WTC11 (cell line): ENCODE measurements at regions not wholly inside any gene's neighbourhood (a gene's known extent, or its start where the extent isn't known, plus 50 kb on each side); places are given as distances from the start of the nearest gene placed in this dataset.

ENCODE experiments used
- ATAC-seq: fragments of 200-7000 bp; cut with Tn5 transposase; 2 replicates; pipeline ENCODE4 v1.10.0; 2021; ENCODE audit warnings: mild to moderate bottlenecking, moderate library complexity
- CTCF ChIA-PET: fragments of 300-600 bp; sonication (Branson Sonifier 250); formaldehyde crosslinking; loops from one replicate; lab custom pipeline; 2021; ENCODE audit warnings: antibody characterized with exemption; lab: Charles Lee
- POLR2A ChIA-PET: fragments of 350-600 bp; sonication (Branson Sonifier 250); formaldehyde crosslinking; loops from one replicate; lab custom pipeline; 2021; ENCODE audit warnings: antibody characterized with exemption; lab: Charles Lee
- DNase-seq: peaks from one replicate; pipeline ENCODE4 v3.0.0; 2021; ENCODE audit warnings: low spot score
- H3K27ac Mint-ChIP-seq: 2 replicates; pipeline ENCODE4 v1.8.0; 2021; ENCODE audit warnings: mixed read lengths
- H3K27me3 Mint-ChIP-seq: 2 replicates; pipeline ENCODE4 v1.8.0; 2021; ENCODE audit warnings: low read depth, mild to moderate bottlenecking, moderate library complexity, mixed read lengths
- H3K36me3 Mint-ChIP-seq: 2 replicates; pipeline ENCODE4 v1.8.0; 2021; ENCODE audit warnings: mixed read lengths
- H3K4me1 Mint-ChIP-seq: 2 replicates; pipeline ENCODE4 v1.8.0; 2022; ENCODE audit warnings: mixed read lengths
- H3K4me3 Mint-ChIP-seq: 2 replicates; pipeline ENCODE4 v1.8.0; 2021; ENCODE audit warnings: mild to moderate bottlenecking, moderate library complexity, mixed read lengths
- H3K9me3 Mint-ChIP-seq: 2 replicates; pipeline ENCODE4 v1.8.0; 2021; ENCODE audit warnings: mixed read lengths
- AR ChIP-seq: fragments of 250-450 bp; sonication (Bioruptor Pico); IDR thresholded peaks from 2 replicates; pipeline ENCODE4 v1.9.0; 2021; ENCODE audit warnings: mild to moderate bottlenecking
- ATF1 ChIP-seq: sonication (generic); formaldehyde crosslinking; IDR thresholded peaks from 2 replicates; pipeline ENCODE4 v1.8.1; 2023; ENCODE audit warnings: mild to moderate bottlenecking, moderate library complexity, missing genetic modification reagents
- ATF2 ChIP-seq: sonication (generic); formaldehyde crosslinking; IDR thresholded peaks from 2 replicates; pipeline ENCODE4 v1.8.1; 2022; ENCODE audit warnings: low read depth, missing genetic modification reagents, borderline replicate concordance
- ESRRA ChIP-seq: sonication (generic); formaldehyde crosslinking; IDR thresholded peaks from 2 replicates; pipeline ENCODE4 v1.8.1; 2022; ENCODE audit warnings: mild to moderate bottlenecking, missing genetic modification reagents, borderline replicate concordance
- FOXP4 ChIP-seq: sonication (generic); formaldehyde crosslinking; IDR thresholded peaks from 2 replicates; pipeline ENCODE4 v1.8.0; 2022; ENCODE audit warnings: mild to moderate bottlenecking, missing genetic modification reagents
- GRHL2 ChIP-seq: fragments of 250-450 bp; sonication (Bioruptor Pico); IDR thresholded peaks from 2 replicates; pipeline ENCODE4 v1.8.0; 2022; ENCODE audit warnings: mild to moderate bottlenecking, moderate library complexity; ENCODE audit not compliant: insufficient replicate concordance, severe bottlenecking
- GTF2I ChIP-seq: fragments of 250-450 bp; sonication (Bioruptor Pico); conservative IDR thresholded peaks from 2 replicates; pipeline ENCODE4 v1.4.0; 2021; ENCODE audit warnings: mild to moderate bottlenecking
- HMGA2 ChIP-seq: fragments of 250-450 bp; sonication (Bioruptor Pico); IDR thresholded peaks from 2 replicates; pipeline ENCODE4 v1.4.0; 2021; ENCODE audit warnings: mild to moderate bottlenecking, moderate library complexity
- MLX ChIP-seq: sonication (generic); formaldehyde crosslinking; IDR thresholded peaks from 2 replicates; pipeline ENCODE4 v1.8.1; 2023; ENCODE audit warnings: mild to moderate bottlenecking, missing genetic modification reagents, moderate library complexity
- MXD4 ChIP-seq: fragments of 250-450 bp; sonication (Bioruptor Pico); IDR thresholded peaks from 2 replicates; pipeline ENCODE4 v1.8.0; 2021; ENCODE audit warnings: mild to moderate bottlenecking, moderate library complexity, borderline replicate concordance
- RORB ChIP-seq: fragments of 250-450 bp; sonication (Bioruptor Pico); IDR thresholded peaks from 2 replicates; pipeline ENCODE4 v1.9.0; 2021; ENCODE audit warnings: mild to moderate bottlenecking
- STAT6 ChIP-seq: sonication (generic); formaldehyde crosslinking; conservative IDR thresholded peaks from 2 replicates; pipeline ENCODE4 v1.8.1; 2023; ENCODE audit warnings: mild to moderate bottlenecking, low read depth, missing genetic modification reagents, moderate library complexity
- TP53 ChIP-seq: sonication (generic); formaldehyde crosslinking; IDR thresholded peaks from 2 replicates; pipeline ENCODE4 v1.8.1; 2023; ENCODE audit warnings: mild to moderate bottlenecking, missing genetic modification reagents
- ZNF121 ChIP-seq: sonication (generic); formaldehyde crosslinking; IDR thresholded peaks from 2 replicates; pipeline ENCODE4 v1.8.0; 2023; ENCODE audit warnings: missing genetic modification reagents
- ZNF138 ChIP-seq: sonication (generic); formaldehyde crosslinking; conservative IDR thresholded peaks from 2 replicates; pipeline ENCODE4 v1.8.1; 2022; ENCODE audit warnings: mild to moderate bottlenecking, moderate library complexity, missing genetic modification reagents
- ZNF671 ChIP-seq: fragments of 250-450 bp; sonication (Bioruptor Pico); IDR thresholded peaks from 2 replicates; pipeline ENCODE4 v1.8.0; 2021; ENCODE audit warnings: mild to moderate bottlenecking
- ZSCAN18 ChIP-seq: fragments of 250-450 bp; sonication (Bioruptor Pico); IDR thresholded peaks from 2 replicates; pipeline ENCODE4 v2.1.2; 2022; ENCODE audit warnings: mild to moderate bottlenecking, moderate library complexity

- TF ChIP-seq ATF1 (CRISPR knock-in tag) (no peak), ZNF671 (CRISPR knock-in tag) (no peak), GTF2I (no peak), AR (CRISPR knock-in tag) (no peak), ZNF138 (no peak), STAT6 (CRISPR knock-in tag) (no peak), RORB (no peak), TP53 (no peak), MXD4 (CRISPR knock-in tag) (no peak), ATF2 (no peak), ESRRA (CRISPR knock-in tag) (no peak), MLX (no peak), FOXP4 (no peak), ZSCAN18 (CRISPR knock-in tag) (no peak)
- no peaks in the 10 kb centered on the region for H3K9me3 Mint-ChIP-seq
- POLR2A ChIA-PET: no interaction called here
These were observed 52.8 kb upstream of the DHX15 start for GRCh38 chr4:24637173-24637572.

GRCh38 chr4:24638396-24638875, 54.1 kb upstream of the DHX15 start:
- H3K4me3 Mint-ChIP-seq: no peak overlapping the region

More at GRCh38 chr4:24637173-24637572, 52.8 kb upstream of the DHX15 start:
- CTCF ChIA-PET: no interaction called here
- no peak overlapping the region for H3K4me3 Mint-ChIP-seq
- peaks cover 4% of the 10 kb centered on the region; the same call in 1 of the 2 replicates for H3K27me3 Mint-ChIP-seq
- no peaks in the 10 kb centered on the region for H3K36me3 Mint-ChIP-seq
- DNase-seq (no peak), ATAC-seq (no peak)
- no peak overlapping the region for H3K27ac Mint-ChIP-seq
- H3K4me1 Mint-ChIP-seq: peaks cover 3% of the 10 kb centered on the region; the same call in 1 of the 2 replicates

More at GRCh38 chr4:24638396-24638875, 54.1 kb upstream of the DHX15 start:
- ATAC-seq (no peak), DNase-seq (no peak)
- no peaks in the 10 kb centered on the region for H3K9me3 Mint-ChIP-seq
- H3K27ac Mint-ChIP-seq: no peak overlapping the region; the same call in 1 of the 2 replicates
- TF ChIP-seq GRHL2 (CRISPR knock-in tag): no peak
- TF ChIP-seq HMGA2: no peak
- TF ChIP-seq ZNF121 (CRISPR knock-in tag): no peak
- TF ChIP-seq, all 79 proteins: peak for 0
- Mint-ChIP-seq H3K4me1 (peaks cover 6% of the 10 kb centered on the region), H3K27me3 (peaks cover 4% of the 10 kb centered on the region; the same call in 1 of the 2 replicates), H3K36me3 (no peaks in the 10 kb centered on the region)
- CTCF ChIA-PET: interaction anchor here (1.5 kb wide), 1 partner anchor 20 kb away, joined by 4 read pairs; no protein-coding TSS in a partner anchor
- POLR2A ChIA-PET: no interaction called here
